ENCODE measurements at regions not wholly inside any gene's neighbourhood (a gene's known extent, or its start where the extent isn't known, plus 50 kb on each side); places are given as distances from the start of the nearest gene placed in this dataset.

GRCh38 chr2:47315475-47315874 is 53.6 kb upstream of the EPCAM start:
- Mint-ChIP-seq H3K27ac (no peak overlapping the region), H3K36me3 (no peaks in the 10 kb centered on the region), H3K27me3 (no peaks in the 10 kb centered on the region), H3K4me3 (no peak overlapping the region), H3K4me1 (peaks cover 24 to 34% of the 10 kb centered on the region in 2 donors), H3K9me3 (no peaks in the 10 kb centered on the region)
- DNase-seq (no peak), ATAC-seq (replicated peaks) (no peak)

GRCh38 chr2:47313728-47314127 is 55.4 kb upstream of the EPCAM start:
- H3K27ac Mint-ChIP-seq, result no peak overlapping the region
- peaks cover 36 to 49% of the 10 kb centered on the region in 2 donors for H3K4me1 Mint-ChIP-seq
- H3K4me3 Mint-ChIP-seq, result no peak overlapping the region
- ATAC-seq (replicated peaks), result no peak
- H3K9me3 Mint-ChIP-seq, result no peaks in the 10 kb centered on the region
- DNase-seq, result no peak
- H3K27me3 Mint-ChIP-seq, result no peaks in the 10 kb centered on the region
- no peaks in the 10 kb centered on the region for H3K36me3 Mint-ChIP-seq

- H3K4me3 Mint-ChIP-seq, result no peak overlapping the region
- peak overlapping the region; percentile 20 for H3K27ac Mint-ChIP-seq
- H3K9me3 Mint-ChIP-seq, result no peaks in the 10 kb centered on the region
Measured at GRCh38 chr2:47313141-47313691, 55.9 kb upstream of the EPCAM start.

GRCh38 chr2:47312491-47312850 is 56.6 kb upstream of the EPCAM start:
- no peaks in the 10 kb centered on the region for H3K27me3 Mint-ChIP-seq
- H3K27ac Mint-ChIP-seq, result no peak overlapping the region
- no peak overlapping the region for H3K4me3 Mint-ChIP-seq
- no peaks in the 10 kb centered on the region for H3K36me3 Mint-ChIP-seq
- no peaks in the 10 kb centered on the region for H3K9me3 Mint-ChIP-seq
- peaks cover 36 to 49% of the 10 kb centered on the region in 2 donors for H3K4me1 Mint-ChIP-seq
- DNase-seq, result no peak
- ATAC-seq (replicated peaks), result no peak

More at GRCh38 chr2:47313141-47313691, 55.9 kb upstream of the EPCAM start:
- H3K36me3 Mint-ChIP-seq, result no peaks in the 10 kb centered on the region
- H3K27me3 Mint-ChIP-seq, result no peaks in the 10 kb centered on the region
- peaks cover 36 to 49% of the 10 kb centered on the region in 2 donors for H3K4me1 Mint-ChIP-seq
- DNase-seq (no peak), ATAC-seq (replicated peaks) (no peak)

- no peaks in the 10 kb centered on the region for H3K36me3 Mint-ChIP-seq
Measured at GRCh38 chr2:47311764-47312490, 57.2 kb upstream of the EPCAM start.

GRCh38 chr2:47310801-47311560 is 58.1 kb upstream of the EPCAM start:
- ATAC-seq (replicated peaks), result peak; percentile 44 to 45

More at GRCh38 chr2:47311764-47312490, 57.2 kb upstream of the EPCAM start:
- peak overlapping the region; percentile 98 for H3K27ac Mint-ChIP-seq
- H3K9me3 Mint-ChIP-seq, result no peaks in the 10 kb centered on the region
- peak overlapping the region in 1 of 2 donors; percentile 22 for H3K4me3 Mint-ChIP-seq
- no peak for ATAC-seq (replicated peaks)
- H3K4me1 Mint-ChIP-seq, result peaks cover 40 to 49% of the 10 kb centered on the region in 2 donors
- no peak for DNase-seq
- H3K27me3 Mint-ChIP-seq, result no peaks in the 10 kb centered on the region

GRCh38 chr2:47309952-47310800 is 58.9 kb upstream of the EPCAM start:
- H3K4me3 Mint-ChIP-seq, result peak overlapping the region; percentile 63 to 83
- ATAC-seq (replicated peaks), result peak; percentile 85 to 88
- H3K27ac Mint-ChIP-seq, result peak overlapping the region; percentile 98
- peaks cover 0 to under 1% of the 10 kb centered on the region in 2 donors for H3K36me3 Mint-ChIP-seq
- H3K9me3 Mint-ChIP-seq, result no peaks in the 10 kb centered on the region
- peaks cover 44 to 61% of the 10 kb centered on the region in 2 donors for H3K4me1 Mint-ChIP-seq
- no peaks in the 10 kb centered on the region for H3K27me3 Mint-ChIP-seq
- peak; percentile 85 for DNase-seq

More at GRCh38 chr2:47310801-47311560, 58.1 kb upstream of the EPCAM start:
- Mint-ChIP-seq H3K4me3 (peak overlapping the region; percentile 83 to 84), H3K27me3 (no peaks in the 10 kb centered on the region), H3K36me3 (no peaks in the 10 kb centered on the region), H3K9me3 (no peaks in the 10 kb centered on the region), H3K4me1 (peaks cover 44 to 56% of the 10 kb centered on the region in 2 donors), H3K27ac (peak overlapping the region; percentile 98)
- no peak for DNase-seq

GRCh38 chr2:47309472-47309951 is 59.6 kb upstream of the EPCAM start:
- no peak for ATAC-seq (replicated peaks)

GRCh38 chr2:47307066-47307465 is 62.0 kb upstream of the EPCAM start:
- Mint-ChIP-seq H3K27ac (no peak overlapping the region), H3K9me3 (no peaks in the 10 kb centered on the region), H3K27me3 (no peaks in the 10 kb centered on the region), H3K36me3 (peaks cover 0 to 1% of the 10 kb centered on the region in 2 donors), H3K4me1 (peaks cover 47 to 71% of the 10 kb centered on the region in 2 donors), H3K4me3 (no peak overlapping the region)
- ATAC-seq (replicated peaks), result no peak
- no peak for DNase-seq

More at GRCh38 chr2:47309472-47309951, 59.6 kb upstream of the EPCAM start:
- H3K4me1 Mint-ChIP-seq, result peaks cover 47 to 67% of the 10 kb centered on the region in 2 donors
- H3K4me3 Mint-ChIP-seq, result peak overlapping the region; percentile 63 to 83
- no peak for DNase-seq
- no peaks in the 10 kb centered on the region for H3K9me3 Mint-ChIP-seq
- H3K27me3 Mint-ChIP-seq, result no peaks in the 10 kb centered on the region
- H3K36me3 Mint-ChIP-seq, result peaks cover 0 to 1% of the 10 kb centered on the region in 2 donors
- H3K27ac Mint-ChIP-seq, result peak overlapping the region; percentile 98

GRCh38 chr2:47304654-47305053 is 64.5 kb upstream of the EPCAM start:
- peaks cover 48 to 71% of the 10 kb centered on the region in 2 donors for H3K4me1 Mint-ChIP-seq
- DNase-seq (no peak), ATAC-seq (replicated peaks) (no peak)
- H3K9me3 Mint-ChIP-seq, result no peaks in the 10 kb centered on the region
- H3K27ac Mint-ChIP-seq, result no peak overlapping the region
- H3K36me3 Mint-ChIP-seq, result peaks cover 0 to 1% of the 10 kb centered on the region in 2 donors
- H3K4me3 Mint-ChIP-seq, result no peak overlapping the region
- H3K27me3 Mint-ChIP-seq, result no peaks in the 10 kb centered on the region

GRCh38 chr2:47303341-47304148 is 65.6 kb upstream of the EPCAM start:
- no peaks in the 10 kb centered on the region for H3K9me3 Mint-ChIP-seq
- no peak for DNase-seq
- peak overlapping the region; percentile 30 to 45 for H3K4me3 Mint-ChIP-seq
- ATAC-seq (replicated peaks), result peak in 1 of 2 donors; percentile 3
- peaks cover 45 to 72% of the 10 kb centered on the region in 2 donors for H3K4me1 Mint-ChIP-seq
- H3K27me3 Mint-ChIP-seq, result no peaks in the 10 kb centered on the region
- H3K27ac Mint-ChIP-seq, result peak overlapping the region; percentile 75
- peaks cover 0 to 1% of the 10 kb centered on the region in 2 donors for H3K36me3 Mint-ChIP-seq

GRCh38 chr2:47302308-47302707 is 66.8 kb upstream of the EPCAM start:
- no peak for DNase-seq
- no peak for ATAC-seq (replicated peaks)
- Mint-ChIP-seq H3K36me3 (peaks cover 0 to 1% of the 10 kb centered on the region in 2 donors), H3K9me3 (no peaks in the 10 kb centered on the region), H3K27me3 (no peaks in the 10 kb centered on the region), H3K4me1 (peaks cover 44 to 74% of the 10 kb centered on the region in 2 donors), H3K27ac (peak overlapping the region; percentile 63), H3K4me3 (peak overlapping the region in 1 of 2 donors; percentile 2)

- DNase-seq, result no peak
- H3K27me3 Mint-ChIP-seq, result no peaks in the 10 kb centered on the region
- no peak for ATAC-seq (replicated peaks)
- H3K4me3 Mint-ChIP-seq, result no peak overlapping the region
- H3K36me3 Mint-ChIP-seq, result peaks cover 0 to 1% of the 10 kb centered on the region in 2 donors
- H3K27ac Mint-ChIP-seq, result no peak overlapping the region
- no peaks in the 10 kb centered on the region for H3K9me3 Mint-ChIP-seq
- peaks cover 42 to 74% of the 10 kb centered on the region in 2 donors for H3K4me1 Mint-ChIP-seq
Measured at GRCh38 chr2:47301731-47302130, 67.4 kb upstream of the EPCAM start.

Measured in stimulated activated naive B cell treated with anti-CD40 and anti-IgM and Interleukin-4, amounts not matched to agents 10 μg/mL and 1 μg/mL and 100 μg/mL, for 72 hours (primary cell).